GM19372 (cell line): ENCODE measurements at regions not wholly inside any gene's neighbourhood (a gene's known extent, or its start where the extent isn't known, plus 50 kb on each side); places are given as distances from the start of the nearest gene placed in this dataset.
"Not testable (repeated sequence)": the region's sequence is repeated elsewhere in the genome, so short reads cannot be mapped to it uniquely, and the experiment has no call there.

ENCODE experiments used
- ATAC-seq: cut with Tn5 transposase; IDR thresholded peaks from one replicate; pipeline ENCODE4 v1.9.1; 2021; ENCODE audit warnings: mild to moderate bottlenecking, low read depth, moderate library complexity; ENCODE audit not compliant: unreplicated experiment

- no peak for ATAC-seq
Measured at GRCh38 chr6:153302133-153302532, 171.1 kb upstream of the RGS17 start.

GRCh38 chr6:153301602-153302001 lies 170.5 kb upstream of the RGS17 start:
- ATAC-seq = no peak

- ATAC-seq = not testable (repeated sequence)
Measured at GRCh38 chr6:153282456-153282855, 151.4 kb upstream of the RGS17 start.

- no peak for ATAC-seq
Measured at GRCh38 chr6:153275997-153276396, 144.9 kb upstream of the RGS17 start.

DNA sequence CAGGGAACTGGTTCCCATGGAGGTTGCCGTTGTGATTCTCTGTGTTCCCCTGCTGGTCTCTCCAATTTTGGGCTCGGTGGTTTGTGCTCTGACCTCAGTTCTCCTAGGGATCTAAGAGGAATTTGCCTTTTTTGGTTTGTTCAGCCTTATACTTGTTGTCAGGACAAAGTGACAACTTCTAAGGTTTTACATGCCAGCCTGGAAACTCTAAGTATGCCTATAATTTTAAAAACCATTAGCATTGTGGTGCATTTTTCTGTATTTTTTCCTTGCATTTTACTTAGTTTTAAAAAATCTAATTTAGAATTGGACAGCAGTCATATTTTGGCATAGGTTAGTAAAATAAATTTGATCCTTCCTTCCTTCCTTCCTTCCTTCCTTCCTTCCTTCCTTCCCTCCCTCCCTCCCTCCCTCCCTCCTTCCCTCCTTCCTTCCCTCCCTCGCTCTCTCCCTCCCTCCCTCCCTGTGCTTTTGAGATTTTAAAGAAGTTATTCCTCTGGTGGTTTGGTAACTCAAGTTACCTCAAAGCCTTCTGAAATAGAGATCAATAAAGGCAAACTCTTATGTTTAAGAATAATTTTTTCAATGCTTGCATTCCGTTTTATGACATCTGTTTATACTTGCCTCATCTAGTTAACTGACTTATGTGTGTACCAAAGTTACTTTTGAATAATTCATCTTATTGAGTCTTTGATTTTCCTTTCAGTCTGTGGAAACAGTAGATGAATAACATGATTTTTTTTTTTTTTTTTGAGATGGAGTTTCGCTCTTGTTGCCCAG lies 141.3 kb upstream of the RGS17 start:
- no peak for ATAC-seq

DNA sequence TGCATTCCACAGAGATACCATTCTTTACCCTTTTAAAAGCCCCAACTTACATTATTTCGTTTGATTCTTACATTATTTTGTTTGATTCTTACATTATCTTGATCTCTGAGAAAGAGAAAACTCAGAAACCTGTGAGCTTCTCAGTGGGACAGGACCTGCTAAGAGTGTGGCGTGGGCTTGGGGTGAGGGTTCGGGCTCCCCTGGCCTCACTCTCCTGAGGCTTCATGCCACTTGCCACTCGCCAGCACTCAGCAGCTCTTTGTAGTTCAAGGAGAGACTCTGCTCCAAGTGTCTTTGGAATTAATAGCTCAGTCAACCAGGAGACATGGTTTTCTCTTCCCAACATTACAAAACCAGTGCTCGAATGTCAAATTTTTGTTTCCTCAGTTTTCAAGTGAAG lies 132.4 kb upstream of the RGS17 start:
- no peak for ATAC-seq

GRCh38 chr6:153251326-153251725 lies 120.2 kb upstream of the RGS17 start:
- no peak for ATAC-seq

DNA sequence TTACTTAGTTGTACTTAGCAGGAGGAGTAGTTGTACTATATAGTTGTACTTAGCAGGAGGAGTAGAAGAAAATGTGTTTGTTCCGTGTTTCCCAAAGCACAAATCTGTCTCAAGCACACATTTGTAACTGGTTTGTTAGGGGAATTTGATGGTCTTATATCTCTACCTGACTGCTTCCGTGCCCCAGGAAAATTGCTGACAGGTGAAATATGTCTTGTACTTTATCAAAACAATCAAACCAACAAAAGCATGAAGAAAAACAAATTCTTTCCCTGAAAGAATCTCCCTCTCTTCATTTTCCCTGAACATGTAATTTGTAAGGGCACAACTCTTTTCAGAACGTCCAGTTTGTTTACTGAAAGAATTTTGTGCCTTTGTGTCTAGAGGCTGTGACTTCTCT lies 106.6 kb upstream of the RGS17 start:
- no peak for ATAC-seq

DNA sequence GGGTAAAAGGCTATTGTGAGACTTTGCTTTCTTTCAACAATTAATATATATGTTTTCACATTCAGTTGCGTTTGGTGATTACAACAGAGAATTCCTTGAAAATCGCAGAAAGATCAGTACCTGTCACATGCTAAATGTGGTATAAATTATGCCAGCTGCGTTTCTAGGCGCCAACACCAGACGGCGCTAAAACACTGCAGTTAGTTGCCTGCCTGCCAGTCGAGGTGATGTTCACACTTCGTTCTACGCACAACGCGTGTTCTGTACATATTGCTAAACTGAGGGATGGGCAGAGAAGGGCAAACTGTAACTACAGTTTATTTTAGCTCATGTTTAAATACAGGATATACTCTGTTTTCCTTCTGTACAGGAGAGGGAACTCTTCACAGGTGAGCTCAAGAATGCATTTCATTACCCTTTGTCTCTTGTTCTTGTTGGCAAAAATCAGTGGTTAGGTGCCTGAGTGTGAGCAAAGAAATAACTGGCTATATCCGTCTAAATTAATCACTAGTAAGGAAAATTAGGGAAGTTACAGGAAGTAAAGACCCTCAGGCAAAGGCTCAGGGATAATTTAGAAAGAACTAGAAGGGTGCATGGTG lies 100.1 kb upstream of the RGS17 start:
- no peak for ATAC-seq

DNA sequence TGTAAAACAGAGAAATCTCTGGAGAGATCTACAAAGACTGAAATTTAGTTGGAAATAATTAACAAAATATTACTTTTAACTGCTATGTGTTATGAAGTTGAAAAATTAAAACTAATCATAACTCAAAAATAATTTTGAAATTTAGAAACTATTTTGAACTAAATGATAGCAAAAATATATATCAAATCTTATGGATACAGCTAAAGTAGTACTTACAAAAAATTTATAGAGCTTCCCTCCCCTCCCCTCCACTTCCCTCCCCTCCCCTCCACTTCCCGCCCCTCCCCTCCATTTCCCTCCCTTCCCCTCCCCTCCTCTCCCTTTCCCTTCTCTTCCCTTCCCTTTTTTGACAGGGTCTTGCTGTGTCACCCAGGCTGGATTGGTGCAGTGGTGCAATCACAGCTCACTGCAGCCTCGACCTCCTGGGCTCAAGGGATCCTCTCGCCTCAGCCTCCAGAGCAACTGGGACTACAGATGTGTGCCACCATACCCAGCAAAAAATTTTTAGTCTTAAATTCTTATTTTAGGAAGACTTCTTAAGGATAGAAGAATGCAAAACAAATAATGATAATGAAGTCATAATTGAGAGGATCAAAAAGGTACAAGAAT lies 87.2 kb upstream of the RGS17 start:
- no peak for ATAC-seq

GRCh38 chr6:153216789-153217188 lies 85.7 kb upstream of the RGS17 start:
- ATAC-seq = no peak

GRCh38 chr6:153215242-153215641 lies 84.2 kb upstream of the RGS17 start:
- no peak for ATAC-seq

DNA sequence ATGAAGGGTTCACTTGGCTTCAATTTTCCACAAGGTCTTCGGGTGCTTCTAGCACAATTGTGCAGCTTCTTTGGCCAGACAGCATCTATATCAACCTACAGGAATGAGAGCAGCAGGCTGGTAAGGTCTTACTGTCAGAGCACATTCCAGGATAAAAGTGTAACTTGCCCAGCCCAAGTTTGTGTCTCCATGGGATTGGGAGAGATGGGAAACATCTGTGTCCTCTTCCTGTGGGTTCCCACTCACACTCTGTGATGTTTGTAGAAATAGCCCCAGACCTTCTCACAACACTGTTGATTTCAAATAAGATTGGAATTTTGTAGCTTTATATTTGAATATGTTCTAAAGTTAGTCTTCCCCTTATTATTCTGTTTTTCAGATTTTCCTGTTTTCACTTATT lies 83.4 kb upstream of the RGS17 start:
- no peak for ATAC-seq

DNA sequence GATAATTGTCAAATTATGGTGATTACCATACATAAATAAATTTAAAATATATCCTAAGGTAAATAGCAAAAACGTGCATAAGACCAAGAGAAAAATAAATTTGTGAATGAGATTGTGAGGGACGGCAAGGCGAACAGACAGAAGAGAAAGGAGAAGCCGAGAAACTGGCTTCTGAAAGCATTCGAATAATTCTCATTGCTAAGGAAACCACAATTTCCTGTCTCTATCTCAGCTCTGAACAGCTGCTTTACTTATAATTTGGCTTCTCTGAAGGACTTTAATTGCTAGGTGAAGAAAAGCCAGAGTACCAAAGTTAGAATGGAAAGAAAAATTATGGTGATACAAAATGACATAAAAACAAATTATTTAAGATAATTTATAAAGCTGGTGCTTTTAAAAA lies 79.0 kb upstream of the RGS17 start:
- ATAC-seq = peak; percentile 87

DNA sequence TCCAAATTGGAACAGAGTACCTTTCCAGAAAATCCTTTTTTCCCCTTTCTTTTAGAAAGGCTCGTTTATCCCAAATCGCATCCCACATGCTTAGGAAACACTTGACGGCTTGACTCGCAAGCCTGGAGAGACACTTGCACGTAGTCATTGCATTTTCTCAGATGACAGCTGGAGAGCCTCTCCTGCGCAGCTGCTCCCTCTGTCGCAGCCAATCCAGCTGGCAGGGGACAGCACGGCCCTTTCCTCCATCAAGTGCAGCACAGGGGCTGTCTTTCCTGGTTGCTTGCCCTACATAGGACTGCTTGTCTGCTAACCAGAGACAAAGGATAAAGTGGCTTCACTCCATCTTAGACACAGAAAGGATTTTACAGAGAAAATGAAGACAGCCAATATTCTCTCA lies 77.6 kb upstream of the RGS17 start:
- ATAC-seq = no peak

DNA sequence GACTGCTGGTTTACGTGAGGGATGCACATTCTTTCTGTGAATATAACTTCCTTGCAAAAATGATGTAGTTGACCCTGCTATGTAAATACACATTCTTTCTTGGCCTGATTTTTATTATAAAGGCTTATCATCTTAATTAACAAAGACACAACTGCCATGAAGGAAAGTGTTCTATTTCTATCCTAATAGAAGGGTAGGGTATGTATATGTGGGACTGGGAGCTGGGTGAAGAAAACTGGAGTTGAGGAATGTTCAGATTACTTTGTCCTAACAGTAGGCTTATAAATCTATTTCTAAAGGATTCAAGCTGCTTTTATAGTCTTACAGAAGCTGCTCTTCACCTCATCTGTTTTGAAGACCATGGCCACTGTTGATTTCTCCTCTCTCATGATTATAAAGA lies 76.5 kb upstream of the RGS17 start:
- no peak for ATAC-seq

DNA sequence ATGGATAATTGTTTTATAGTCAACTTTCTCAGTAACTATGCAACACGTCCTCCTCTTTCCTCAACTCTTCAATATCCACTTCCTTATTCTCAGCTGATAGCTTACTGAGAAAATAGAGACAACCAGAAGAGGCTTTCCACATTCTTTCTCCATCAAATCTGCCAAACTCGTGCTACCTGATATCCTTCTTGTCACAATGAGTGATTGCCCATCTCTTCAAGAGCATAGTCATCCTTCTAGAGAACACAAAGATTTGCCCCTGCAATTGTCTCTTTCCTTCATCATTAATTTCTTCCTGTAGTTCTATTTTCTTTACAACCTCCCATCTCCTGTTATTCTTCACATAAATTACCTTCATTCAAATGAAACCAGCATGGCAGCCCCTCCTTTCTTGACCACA lies 75.9 kb upstream of the RGS17 start:
- ATAC-seq = no peak

GRCh38 chr6:153192943-153193885 lies 62.1 kb upstream of the RGS17 start:
- no peak for ATAC-seq

GRCh38 chr6:153183925-153184324 lies 52.8 kb upstream of the RGS17 start:
- ATAC-seq = no peak
